ENCODE measurements at regions not wholly inside any gene's neighbourhood (a gene's known extent, or its start where the extent isn't known, plus 50 kb on each side); places are given as distances from the start of the nearest gene placed in this dataset.
"Not testable (repeated sequence)": the region's sequence is repeated elsewhere in the genome, so short reads cannot be mapped to it uniquely, and the experiment has no call there.

- no peak for DNase-seq
Observed at GRCh38 chr12:97005174-97005573, 98.1 kb downstream of the NEDD1 start.

- no peak for DNase-seq
Observed at GRCh38 chr12:97005646-97006045, 98.6 kb downstream of the NEDD1 start.

GRCh38 chr12:97006585-97006984, 99.5 kb downstream of the NEDD1 start:
- DNase-seq = no peak

- DNase-seq = no peak
Observed at GRCh38 chr12:97016163-97016562, 109.1 kb downstream of the NEDD1 start.

- DNase-seq = no peak
Observed at GRCh38 chr12:97017213-97017612, 110.2 kb downstream of the NEDD1 start.

GRCh38 chr12:97022536-97023230, 115.6 kb downstream of the NEDD1 start:
- DNase-seq = no peak

- DNase-seq = no peak
Observed at GRCh38 chr12:97024393-97024792, 117.3 kb downstream of the NEDD1 start.

- no peak for DNase-seq
Observed at GRCh38 chr12:97026901-97027300, 119.8 kb downstream of the NEDD1 start.

GRCh38 chr12:97027482-97027881, 120.4 kb downstream of the NEDD1 start:
- DNase-seq = no peak

GRCh38 chr12:97038131-97038530, 131.1 kb downstream of the NEDD1 start:
- no peak for DNase-seq

- DNase-seq = no peak
Observed at GRCh38 chr12:97038834-97039233, 131.8 kb downstream of the NEDD1 start.

GRCh38 chr12:97046901-97047300, 139.8 kb downstream of the NEDD1 start:
- DNase-seq = no peak

- no peak for DNase-seq
Observed at GRCh38 chr12:97047361-97047760, 140.3 kb downstream of the NEDD1 start.

GRCh38 chr12:97048421-97049035, 141.5 kb downstream of the NEDD1 start:
- DNase-seq = no peak

GRCh38 chr12:97050509-97050908, 143.5 kb downstream of the NEDD1 start:
- DNase-seq = no peak

- DNase-seq = no peak
Observed at GRCh38 chr12:97051341-97051740, 144.3 kb downstream of the NEDD1 start.

GRCh38 chr12:97061171-97061570, 154.1 kb downstream of the NEDD1 start:
- DNase-seq = no peak

- no peak for DNase-seq
Observed at GRCh38 chr12:97063292-97063935, 156.4 kb downstream of the NEDD1 start.

GRCh38 chr12:97075161-97075933, 168.3 kb downstream of the NEDD1 start:
- DNase-seq = no peak

- DNase-seq = no peak
Observed at GRCh38 chr12:97075934-97076630, 169.0 kb downstream of the NEDD1 start.

- not testable (repeated sequence) for DNase-seq
Observed at GRCh38 chr12:97076912-97077311, 169.9 kb downstream of the NEDD1 start.

- DNase-seq = no peak
Observed at GRCh38 chr12:97082029-97082428, 175.0 kb downstream of the NEDD1 start.

GRCh38 chr12:97093187-97093683, 186.2 kb downstream of the NEDD1 start:
- no peak for DNase-seq

All from CD4-positive, alpha-beta T cell treated with Interferon gamma for 1 hour (primary cell).